NCI-H1436 treated with DMSO at 0.1 percent for 48 hours (cell line): ENCODE measurements at regions not wholly inside any gene's neighbourhood (a gene's known extent, or its start where the extent isn't known, plus 50 kb on each side); places are given as distances from the start of the nearest gene placed in this dataset.
"Not testable (repeated sequence)": the region's sequence is repeated elsewhere in the genome, so short reads cannot be mapped to it uniquely, and the experiment has no call there.

ENCODE experiments used
- DNase-seq: peaks from one replicate; lab custom pipeline; 2025; lab: John Stamatoyannopoulos, UW

- no peak for DNase-seq
These were observed 194.0 kb downstream of the COX18 start for GRCh38 chr4:72875545-72875944.

GRCh38 chr4:72875138-72875537 is 194.4 kb downstream of the COX18 start:
- DNase-seq, result no peak

GRCh38 chr4:72864898-72865297 is 204.6 kb downstream of the COX18 start:
- no peak for DNase-seq

GRCh38 chr4:72864277-72864676 is 205.2 kb downstream of the COX18 start:
- DNase-seq, result not testable (repeated sequence)

GRCh38 chr4:72860766-72861165 is 208.8 kb downstream of the COX18 start:
- no peak for DNase-seq

GRCh38 chr4:72858328-72858727 is 211.2 kb downstream of the COX18 start:
- no peak for DNase-seq

GRCh38 chr4:72857787-72858186 is 211.7 kb downstream of the COX18 start:
- DNase-seq, result no peak

- DNase-seq, result no peak
These were observed 212.3 kb downstream of the COX18 start for GRCh38 chr4:72857216-72857615.

GRCh38 chr4:72846280-72847111 is 223.0 kb downstream of the COX18 start:
- DNase-seq, result no peak

GRCh38 chr4:72843466-72843865 is 226.1 kb downstream of the COX18 start:
- no peak for DNase-seq

- no peak for DNase-seq
These were observed 227.2 kb downstream of the COX18 start for GRCh38 chr4:72842323-72842722.

- DNase-seq, result not testable (repeated sequence)
These were observed 229.3 kb downstream of the COX18 start for GRCh38 chr4:72840166-72840565.

GRCh38 chr4:72828864-72829263 is 240.7 kb downstream of the COX18 start:
- no peak for DNase-seq

GRCh38 chr4:72827968-72828367 is 241.5 kb downstream of the COX18 start:
- DNase-seq, result no peak

GRCh38 chr4:72820107-72820506 is 249.4 kb downstream of the COX18 start:
- DNase-seq, result no peak

- DNase-seq, result no peak
These were observed 248.0 kb upstream of the ADAMTS3 start for GRCh38 chr4:72817012-72817411.

GRCh38 chr4:72814241-72814640 is 245.2 kb upstream of the ADAMTS3 start:
- DNase-seq, result no peak

- no peak for DNase-seq
These were observed 240.2 kb upstream of the ADAMTS3 start for GRCh38 chr4:72809208-72809607.

GRCh38 chr4:72805284-72805683 is 236.3 kb upstream of the ADAMTS3 start:
- DNase-seq, result no peak

- DNase-seq, result no peak
These were observed 228.5 kb upstream of the ADAMTS3 start for GRCh38 chr4:72797486-72797885.

GRCh38 chr4:72791054-72791453 is 222.0 kb upstream of the ADAMTS3 start:
- no peak for DNase-seq

- no peak for DNase-seq
These were observed 217.5 kb upstream of the ADAMTS3 start for GRCh38 chr4:72786401-72786990.

GRCh38 chr4:72779241-72779640 is 210.2 kb upstream of the ADAMTS3 start:
- DNase-seq, result no peak

- DNase-seq, result no peak
These were observed 208.4 kb upstream of the ADAMTS3 start for GRCh38 chr4:72777436-72777835.
